Right lobe of liver (tissue), 6 donors: ENCODE measurements at regions not wholly inside any gene's neighbourhood (a gene's known extent, or its start where the extent isn't known, plus 50 kb on each side); places are given as distances from the start of the nearest gene placed in this dataset.
"Not testable (repeated sequence)": the region's sequence is repeated elsewhere in the genome, so short reads cannot be mapped to it uniquely, and the experiment has no call there.

Experiments used
- ATAC-seq, 4 donors: fragments of 200-7000 bp; cut with Tn5 transposase; one replicate each; pipeline ENCODE4 v1.9.1; 2020; ENCODE audit warnings: mild to moderate bottlenecking in 4 of 4, moderate library complexity in 4 of 4
- DNase-seq, 3 donors: peaks; one replicate each; pipeline ENCODE4 v3.0.0-alpha.2; 2020
- H3K27ac ChIP-seq, 3 donors: fragments of 200-600 bp; one replicate each; pipeline ENCODE4 v1.8.0; 2022
- H3K27me3 ChIP-seq, 2 donors: fragments of 200-600 bp; one replicate each; pipeline ENCODE4 v1.8.0; 2022
- H3K36me3 ChIP-seq, 4 donors: fragments of 200-600 bp; sonication (generic) in 1 of 4; one replicate each; pipeline versions ENCODE4 v1.5.1 to v1.8.0; 2017 to 2022; ENCODE audit warnings: control low read depth in 1 of 4
- H3K4me1 ChIP-seq, 4 donors: fragments of 200-600 bp; sonication (generic) in 1 of 4; one replicate each; pipeline versions ENCODE4 v1.5.1 to v1.8.0; 2017 to 2022; ENCODE audit warnings: control low read depth in 1 of 4
- H3K4me3 ChIP-seq, 3 donors: fragments of 200-600 bp; one replicate each; pipeline ENCODE4 v1.8.0; 2022
- H3K9me3 ChIP-seq, 4 donors: fragments of 200-600 bp; sonication (generic) in 1 of 4; one replicate each; pipeline versions ENCODE4 v1.5.1 to v1.8.0; 2017 to 2022; ENCODE audit warnings: control low read depth in 1 of 4
- POLR2A ChIP-seq: fragments of 450-650 bp; IDR thresholded peaks from one replicate; pipeline ENCODE4 v1.6.1; 2017; ENCODE audit warnings: antibody characterized with exemption, mild to moderate bottlenecking
- WGBS: methylation state at CpG from one replicate; pipeline ENCODE4 v1.1.6; 2018; ENCODE audit warnings: low coverage, low lambda C conversion rate; ENCODE audit not compliant: insufficient coverage; ENCODE audit errors: missing lambda C conversion rate; 5-methylcytosine and 5-hydroxymethylcytosine counted together
- intact Hi-C, 2 donors: fragments of 100-400 bp; cut with DNase I; formaldehyde crosslinking; loops; one replicate each; pipeline versions ENCODE4 v1.11.2 to v1.14.1; 2022
- TF ChIP-seq, protein P1 (sequence below), 4 donors: fragments of 200-600 bp in 3 of 4; fragments of 450-650 bp in 1 of 4; IDR thresholded peaks; one replicate each; pipeline versions ENCODE4 v1.5.1 to v1.8.0; 2016 to 2022; ENCODE audit warnings: antibody characterized with exemption in 4 of 4, mild to moderate bottlenecking in 2 of 4
- donor health status: DM: no; HTN: yes; CAD: no.
- donor health status: DM: no; HTN: no; CAD: no.
- donor health status: DM: no; HTN: no; CAD: no.
- donor health status: DM: no; HTN: yes; CAD: no.
- donor health status: DM: no; HTN: yes; CAD: no.

DNA sequence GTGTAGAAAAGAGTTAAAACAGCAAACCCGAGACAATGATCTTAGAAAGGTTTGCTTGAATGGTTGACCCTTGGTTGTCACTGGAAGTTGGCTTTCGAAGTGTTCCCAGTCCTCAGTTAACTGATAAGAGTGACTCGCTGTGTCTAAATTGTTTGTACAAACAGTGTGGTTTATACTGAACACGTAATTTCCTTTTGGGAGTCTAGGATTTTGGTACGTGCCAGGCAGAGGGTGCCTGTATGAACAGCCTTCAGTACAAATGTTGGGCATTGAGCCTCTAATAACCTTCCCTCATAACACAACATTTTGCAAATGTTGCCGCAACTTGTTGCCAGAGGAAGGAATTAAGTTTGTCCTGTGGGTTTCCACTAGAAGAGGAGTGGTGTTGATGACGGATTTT is 95.8 kb upstream of the DPP10 start:
- Histone ChIP-seq H3K36me3 (no peaks in the 10 kb centered on the region), H3K9me3 (no peaks in the 10 kb centered on the region), H3K4me3 (no peak overlapping the region), H3K27me3 (no peaks in the 10 kb centered on the region), H3K27ac (no peak overlapping the region), H3K4me1 (no peaks in the 10 kb centered on the region)
- ATAC-seq (no peak), DNase-seq (no peak)
- WGBS = 25% methylated on average over 6 of the region's 7 CpGs
- TF ChIP-seq POLR2A = no peak
- TF ChIP-seq, protein P1, sequence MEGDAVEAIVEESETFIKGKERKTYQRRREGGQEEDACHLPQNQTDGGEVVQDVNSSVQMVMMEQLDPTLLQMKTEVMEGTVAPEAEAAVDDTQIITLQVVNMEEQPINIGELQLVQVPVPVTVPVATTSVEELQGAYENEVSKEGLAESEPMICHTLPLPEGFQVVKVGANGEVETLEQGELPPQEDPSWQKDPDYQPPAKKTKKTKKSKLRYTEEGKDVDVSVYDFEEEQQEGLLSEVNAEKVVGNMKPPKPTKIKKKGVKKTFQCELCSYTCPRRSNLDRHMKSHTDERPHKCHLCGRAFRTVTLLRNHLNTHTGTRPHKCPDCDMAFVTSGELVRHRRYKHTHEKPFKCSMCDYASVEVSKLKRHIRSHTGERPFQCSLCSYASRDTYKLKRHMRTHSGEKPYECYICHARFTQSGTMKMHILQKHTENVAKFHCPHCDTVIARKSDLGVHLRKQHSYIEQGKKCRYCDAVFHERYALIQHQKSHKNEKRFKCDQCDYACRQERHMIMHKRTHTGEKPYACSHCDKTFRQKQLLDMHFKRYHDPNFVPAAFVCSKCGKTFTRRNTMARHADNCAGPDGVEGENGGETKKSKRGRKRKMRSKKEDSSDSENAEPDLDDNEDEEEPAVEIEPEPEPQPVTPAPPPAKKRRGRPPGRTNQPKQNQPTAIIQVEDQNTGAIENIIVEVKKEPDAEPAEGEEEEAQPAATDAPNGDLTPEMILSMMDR (IDR thresholded peaks at IDR 0.05) = no peak
- intact Hi-C loops = no loop called here

- WGBS = 51% methylated on average over 3 of the region's 3 CpGs
- Histone ChIP-seq H3K4me3 (no peak overlapping the region), H3K27me3 (no peaks in the 10 kb centered on the region), H3K9me3 (no peaks in the 10 kb centered on the region), H3K27ac (no peak overlapping the region), H3K4me1 (no peaks in the 10 kb centered on the region), H3K36me3 (no peaks in the 10 kb centered on the region)
- DNase-seq = no peak
- intact Hi-C loops = no loop called here
- no peak for TF ChIP-seq POLR2A
- TF ChIP-seq, protein P1 (IDR thresholded peaks at IDR 0.05) = no peak
- ATAC-seq = no peak
Observed at GRCh38 chr2:114350186-114350725, 92.2 kb upstream of the DPP10 start.

DNA sequence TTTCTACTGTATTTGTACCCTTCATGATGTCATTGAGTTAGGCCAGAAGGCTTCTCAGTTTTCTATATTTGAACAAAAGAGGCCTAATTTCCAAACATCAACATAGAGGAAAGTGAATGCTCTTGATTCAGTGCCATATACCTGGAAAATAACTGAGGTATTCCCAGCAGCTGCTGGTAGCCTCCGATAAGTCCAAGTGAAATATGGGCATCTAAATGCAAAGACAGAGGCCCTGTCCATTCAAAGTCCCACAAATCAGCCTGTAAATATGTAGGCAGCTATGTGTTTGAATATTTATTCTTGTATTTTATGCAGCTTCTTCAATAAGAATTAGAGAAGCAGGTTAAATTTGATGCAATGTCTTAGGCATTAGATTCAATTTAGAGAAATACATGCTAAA is 89.5 kb upstream of the DPP10 start:
- Histone ChIP-seq H3K27ac (no peak overlapping the region), H3K36me3 (no peaks in the 10 kb centered on the region), H3K4me1 (no peaks in the 10 kb centered on the region), H3K9me3 (no peaks in the 10 kb centered on the region), H3K27me3 (no peaks in the 10 kb centered on the region), H3K4me3 (no peak overlapping the region)
- no peak for TF ChIP-seq POLR2A
- TF ChIP-seq, protein P1 (IDR thresholded peaks at IDR 0.05) = no peak
- WGBS = no CpG with 5 or more reads among the region's 1 CpG
- DNase-seq (no peak), ATAC-seq (no peak)
- intact Hi-C loops = no loop called here

DNA sequence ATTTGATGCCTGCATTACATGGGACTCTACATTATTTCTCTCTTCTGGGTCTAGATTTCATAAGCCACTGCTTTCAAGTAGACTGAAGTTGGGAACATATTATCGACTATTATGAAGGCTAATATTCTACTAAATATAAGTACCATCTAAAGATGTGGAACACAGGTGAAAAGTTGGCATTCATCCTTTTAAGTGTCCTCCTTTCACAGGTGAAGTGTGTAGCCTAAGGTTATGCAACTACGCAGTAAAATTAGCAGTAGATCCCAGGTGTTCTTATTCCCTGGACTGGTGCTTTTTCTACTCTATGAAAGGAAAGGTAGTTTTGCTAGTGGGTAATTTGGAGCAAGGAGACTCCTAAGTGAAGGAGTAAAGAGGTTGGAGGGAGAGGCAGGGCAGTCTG is 88.2 kb upstream of the DPP10 start:
- Histone ChIP-seq H3K4me3 (no peak overlapping the region), H3K4me1 (no peaks in the 10 kb centered on the region), H3K9me3 (no peaks in the 10 kb centered on the region), H3K27ac (no peak overlapping the region), H3K36me3 (no peaks in the 10 kb centered on the region), H3K27me3 (no peaks in the 10 kb centered on the region)
- DNase-seq = no peak
- TF ChIP-seq, protein P1 (IDR thresholded peaks at IDR 0.05) = no peak
- TF ChIP-seq POLR2A = no peak
- 77% methylated on average over 2 of the region's 2 CpGs for WGBS
- intact Hi-C loops = no loop called here
- no peak for ATAC-seq

- no peak for TF ChIP-seq POLR2A
- TF ChIP-seq, protein P1 (IDR thresholded peaks at IDR 0.05) = no peak
- Histone ChIP-seq H3K27ac (no peak overlapping the region), H3K27me3 (no peaks in the 10 kb centered on the region), H3K36me3 (no peaks in the 10 kb centered on the region), H3K4me1 (no peaks in the 10 kb centered on the region), H3K9me3 (peaks cover 0 to 7% (median 0%) of the 10 kb centered on the region in 4 donors), H3K4me3 (no peak overlapping the region)
- 80% methylated on average over 2 of the region's 2 CpGs for WGBS
- DNase-seq (no peak), ATAC-seq (no peak)
- intact Hi-C loops = no loop called here
Observed at GRCh38 chr2:114368705-114369104, 73.7 kb upstream of the DPP10 start.

DNA sequence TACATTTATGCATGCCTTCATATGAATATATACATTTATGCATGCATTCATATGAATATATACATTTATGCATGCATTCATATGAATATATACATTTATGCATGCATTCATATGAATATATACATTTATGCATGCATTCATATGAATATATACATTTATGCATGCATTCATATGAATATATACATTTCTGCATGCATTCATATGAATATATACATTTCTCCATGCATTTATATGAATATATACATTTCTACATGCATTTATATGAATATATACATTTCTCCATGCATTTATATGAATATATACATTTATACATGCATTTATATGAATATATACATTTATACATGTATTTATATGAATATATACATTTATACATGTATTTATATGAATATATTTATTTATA is 70.7 kb upstream of the DPP10 start:
- ATAC-seq, DNase-seq, H3K9me3 ChIP-seq, intact Hi-C loops, H3K27me3 ChIP-seq, H3K36me3 ChIP-seq, H3K4me3 ChIP-seq, H3K27ac ChIP-seq, H3K4me1 ChIP-seq: not testable (repeated sequence)
